SK-N-SH treated with all-trans-retinoic acid at 6 μM for 48 hours (cell line): ENCODE measurements at regions not wholly inside any gene's neighbourhood (a gene's known extent, or its start where the extent isn't known, plus 50 kb on each side); places are given as distances from the start of the nearest gene placed in this dataset.

Experiments used
- ATAC-seq: fragments of 200-7000 bp; cut with Tn5 transposase; 3 replicates; pipeline ENCODE4 v1.9.1; 2020; ENCODE audit warnings: mild to moderate bottlenecking, moderate library complexity
- BACH2 ChIP-seq: fragments of 250-450 bp; sonication (Bioruptor Pico); IDR thresholded peaks from 2 replicates; pipeline ENCODE4 v1.9.0; 2021; ENCODE audit warnings: mild to moderate bottlenecking, borderline replicate concordance
- ESRRG ChIP-seq: fragments of 250-450 bp; sonication (Bioruptor Pico); IDR thresholded peaks from 2 replicates; pipeline ENCODE4 v1.6.1; 2021; ENCODE audit warnings: mild to moderate bottlenecking
- GLIS3 ChIP-seq: fragments of 250-450 bp; sonication (Bioruptor Pico); IDR thresholded peaks from 2 replicates; pipeline ENCODE4 v1.5.0; 2020; ENCODE audit warnings: mild to moderate bottlenecking, moderate library complexity
- ISL1 ChIP-seq: fragments of 250-450 bp; sonication (Bioruptor Pico); IDR thresholded peaks from 2 replicates; pipeline ENCODE4 v2.1.2; 2022; ENCODE audit warnings: mild to moderate bottlenecking, moderate library complexity
- OSR1 ChIP-seq: fragments of 250-450 bp; sonication (Bioruptor Pico); IDR thresholded peaks from 2 replicates; pipeline ENCODE4 v1.8.0; 2022; ENCODE audit warnings: moderate library complexity, mild to moderate bottlenecking, inconsistent platforms
- PPARA ChIP-seq: fragments of 250-450 bp; sonication (Bioruptor Pico); IDR thresholded peaks from 2 replicates; pipeline ENCODE4 v1.5.0; 2020; ENCODE audit warnings: mild to moderate bottlenecking, borderline replicate concordance
- RARB ChIP-seq: fragments of 250-450 bp; sonication (Bioruptor Pico); IDR thresholded peaks from 2 replicates; pipeline ENCODE4 v1.8.0; 2021; ENCODE audit warnings: mild to moderate bottlenecking, moderate library complexity
- TCF4 ChIP-seq: fragments of 250-450 bp; sonication (Bioruptor Pico); IDR thresholded peaks from 2 replicates; pipeline ENCODE4 v1.8.0; 2021; ENCODE audit warnings: mild to moderate bottlenecking, moderate library complexity, borderline replicate concordance
- TOX ChIP-seq: fragments of 250-450 bp; sonication (Bioruptor Pico); IDR thresholded peaks from 2 replicates; pipeline ENCODE4 v1.8.0; 2021; ENCODE audit warnings: mild to moderate bottlenecking, moderate library complexity, borderline replicate concordance
- TSHZ2 ChIP-seq: fragments of 250-450 bp; sonication (Bioruptor Pico); IDR thresholded peaks from 2 replicates; pipeline ENCODE4 v1.5.0; 2020; ENCODE audit warnings: mild to moderate bottlenecking, moderate library complexity
- ZNF70 ChIP-seq: fragments of 450-650 bp; formaldehyde crosslinking; IDR thresholded peaks from 2 replicates; pipeline ENCODE4 v1.5.0; 2020; ENCODE audit warnings: mild to moderate bottlenecking, moderate library complexity
- TF ChIP-seq, protein P1 (sequence below): fragments of 250-450 bp; sonication (Bioruptor Pico); IDR thresholded peaks from 2 replicates; pipeline ENCODE4 v1.8.0; 2020; ENCODE audit warnings: mild to moderate bottlenecking, moderate library complexity, borderline replicate concordance
- TF ChIP-seq, protein P2 (sequence below): fragments of 250-450 bp; sonication (Bioruptor Pico); IDR thresholded peaks from 2 replicates; pipeline ENCODE4 v1.5.1; 2021; ENCODE audit warnings: mild to moderate bottlenecking, moderate library complexity
- TF ChIP-seq, protein P3 (sequence below): fragments of 250-450 bp; sonication (Bioruptor Pico); IDR thresholded peaks from 2 replicates; pipeline ENCODE4 v1.5.1; 2020; ENCODE audit warnings: low read depth, mild to moderate bottlenecking, moderate library complexity

DNA sequence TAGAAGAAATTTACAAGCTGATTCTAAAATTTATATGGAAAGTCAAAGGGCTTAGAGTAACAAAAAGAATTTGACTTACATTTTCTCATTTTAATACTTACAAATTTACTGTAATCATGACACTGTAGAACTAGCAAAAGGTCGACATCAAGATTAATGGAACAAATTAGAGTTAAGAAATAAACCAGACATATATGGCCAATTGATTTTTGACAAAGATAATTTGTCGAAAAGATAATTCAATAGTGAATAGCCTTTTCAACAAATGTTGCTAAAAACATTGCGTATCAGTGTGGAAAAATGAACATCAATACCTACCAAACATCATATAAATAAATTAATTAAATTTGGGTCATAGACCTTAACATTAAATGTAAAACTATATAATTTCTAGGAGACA lies 955.5 kb upstream of the AUTS2 start:
- TF ChIP-seq PPARA (CRISPR knock-in tag) (no peak), TSHZ2 (CRISPR knock-in tag) (no peak), OSR1 (CRISPR knock-in tag) (no peak), TCF4 (CRISPR knock-in tag) (peak; percentile 60; the same call in 1 of the 2 replicates), BACH2 (CRISPR knock-in tag) (no peak), ISL1 (CRISPR knock-in tag) (no peak)
- TF ChIP-seq, protein P1, sequence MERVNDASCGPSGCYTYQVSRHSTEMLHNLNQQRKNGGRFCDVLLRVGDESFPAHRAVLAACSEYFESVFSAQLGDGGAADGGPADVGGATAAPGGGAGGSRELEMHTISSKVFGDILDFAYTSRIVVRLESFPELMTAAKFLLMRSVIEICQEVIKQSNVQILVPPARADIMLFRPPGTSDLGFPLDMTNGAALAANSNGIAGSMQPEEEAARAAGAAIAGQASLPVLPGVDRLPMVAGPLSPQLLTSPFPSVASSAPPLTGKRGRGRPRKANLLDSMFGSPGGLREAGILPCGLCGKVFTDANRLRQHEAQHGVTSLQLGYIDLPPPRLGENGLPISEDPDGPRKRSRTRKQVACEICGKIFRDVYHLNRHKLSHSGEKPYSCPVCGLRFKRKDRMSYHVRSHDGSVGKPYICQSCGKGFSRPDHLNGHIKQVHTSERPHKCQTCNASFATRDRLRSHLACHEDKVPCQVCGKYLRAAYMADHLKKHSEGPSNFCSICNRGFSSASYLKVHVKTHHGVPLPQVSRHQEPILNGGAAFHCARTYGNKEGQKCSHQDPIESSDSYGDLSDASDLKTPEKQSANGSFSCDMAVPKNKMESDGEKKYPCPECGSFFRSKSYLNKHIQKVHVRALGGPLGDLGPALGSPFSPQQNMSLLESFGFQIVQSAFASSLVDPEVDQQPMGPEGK, result no peak
- ATAC-seq, result no peak

DNA sequence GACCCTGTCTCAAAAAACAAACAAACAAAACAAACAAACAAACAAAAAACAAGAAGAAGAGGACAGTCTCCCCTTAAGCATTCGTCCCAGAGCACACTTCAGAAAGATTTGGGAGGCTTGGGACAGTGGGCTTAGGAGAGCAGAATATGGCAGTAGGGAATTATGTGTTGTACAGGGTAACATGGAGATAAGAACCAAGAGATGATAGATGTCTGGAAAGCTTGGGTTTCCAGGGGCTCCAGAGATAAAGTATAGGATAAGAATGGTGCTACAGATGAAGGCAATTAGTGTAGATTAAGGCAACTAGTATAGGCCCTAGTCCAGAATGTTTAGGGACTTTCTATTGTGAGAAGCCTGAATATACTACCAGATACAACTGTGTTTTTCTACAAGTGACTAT lies 934.9 kb upstream of the AUTS2 start:
- TF ChIP-seq TSHZ2 (CRISPR knock-in tag), result no peak
- TF ChIP-seq, protein P2, sequence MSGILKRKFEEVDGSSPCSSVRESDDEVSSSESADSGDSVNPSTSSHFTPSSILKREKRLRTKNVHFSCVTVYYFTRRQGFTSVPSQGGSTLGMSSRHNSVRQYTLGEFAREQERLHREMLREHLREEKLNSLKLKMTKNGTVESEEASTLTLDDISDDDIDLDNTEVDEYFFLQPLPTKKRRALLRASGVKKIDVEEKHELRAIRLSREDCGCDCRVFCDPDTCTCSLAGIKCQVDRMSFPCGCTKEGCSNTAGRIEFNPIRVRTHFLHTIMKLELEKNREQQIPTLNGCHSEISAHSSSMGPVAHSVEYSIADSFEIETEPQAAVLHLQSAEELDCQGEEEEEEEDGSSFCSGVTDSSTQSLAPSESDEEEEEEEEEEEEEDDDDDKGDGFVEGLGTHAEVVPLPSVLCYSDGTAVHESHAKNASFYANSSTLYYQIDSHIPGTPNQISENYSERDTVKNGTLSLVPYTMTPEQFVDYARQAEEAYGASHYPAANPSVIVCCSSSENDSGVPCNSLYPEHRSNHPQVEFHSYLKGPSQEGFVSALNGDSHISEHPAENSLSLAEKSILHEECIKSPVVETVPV (CRISPR knock-in tag), result no peak
- no peak for TF ChIP-seq ZNF70 (CRISPR knock-in tag)
- TF ChIP-seq TOX (CRISPR knock-in tag), result no peak
- no peak for ATAC-seq

- TF ChIP-seq, protein P3, sequence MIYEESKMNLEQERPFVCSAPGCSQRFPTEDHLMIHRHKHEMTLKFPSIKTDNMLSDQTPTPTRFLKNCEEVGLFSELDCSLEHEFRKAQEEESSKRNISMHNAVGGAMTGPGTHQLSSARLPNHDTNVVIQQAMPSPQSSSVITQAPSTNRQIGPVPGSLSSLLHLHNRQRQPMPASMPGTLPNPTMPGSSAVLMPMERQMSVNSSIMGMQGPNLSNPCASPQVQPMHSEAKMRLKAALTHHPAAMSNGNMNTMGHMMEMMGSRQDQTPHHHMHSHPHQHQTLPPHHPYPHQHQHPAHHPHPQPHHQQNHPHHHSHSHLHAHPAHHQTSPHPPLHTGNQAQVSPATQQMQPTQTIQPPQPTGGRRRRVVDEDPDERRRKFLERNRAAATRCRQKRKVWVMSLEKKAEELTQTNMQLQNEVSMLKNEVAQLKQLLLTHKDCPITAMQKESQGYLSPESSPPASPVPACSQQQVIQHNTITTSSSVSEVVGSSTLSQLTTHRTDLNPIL (CRISPR knock-in tag), result no peak
- TF ChIP-seq ISL1 (CRISPR knock-in tag) (no peak), RARB (CRISPR knock-in tag) (no peak), PPARA (CRISPR knock-in tag) (no peak), OSR1 (CRISPR knock-in tag) (no peak), ZNF70 (CRISPR knock-in tag) (no peak), TOX (CRISPR knock-in tag) (no peak), GLIS3 (CRISPR knock-in tag) (no peak), ESRRG (CRISPR knock-in tag) (no peak)
- TF ChIP-seq, protein P1, result no peak
- TF ChIP-seq, protein P2 (CRISPR knock-in tag), result no peak
- ATAC-seq, result no peak
Observed at GRCh38 chr7:68671046-68671445, 927.2 kb upstream of the AUTS2 start.
